ENCODE measurements at regions not wholly inside any gene's neighbourhood (a gene's known extent, or its start where the extent isn't known, plus 50 kb on each side); places are given as distances from the start of the nearest gene placed in this dataset.

DNA sequence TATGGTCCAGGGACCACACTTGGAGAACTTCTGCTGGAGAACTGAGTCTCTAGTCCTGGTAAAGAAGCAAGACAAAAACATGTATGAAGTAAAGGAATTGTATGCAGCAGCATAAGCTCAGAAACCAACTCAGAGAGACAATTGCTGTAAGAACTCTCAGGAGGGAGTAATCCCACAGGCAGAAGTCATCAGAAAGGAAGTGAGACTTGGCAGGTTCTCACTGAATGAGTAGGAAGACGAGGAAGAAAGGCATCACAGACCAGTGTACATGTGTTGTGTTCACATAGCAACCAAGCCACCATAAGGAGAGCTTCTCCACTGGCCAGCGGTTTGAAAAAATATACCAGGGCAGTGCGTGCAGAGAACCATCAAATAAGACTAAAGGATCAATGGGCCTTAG lies 57.9 kb upstream of the FST start:
- DNase-seq = no peak

GRCh38 chr5:53423724-53424123 lies 56.7 kb upstream of the FST start:
- DNase-seq = no peak

DNA sequence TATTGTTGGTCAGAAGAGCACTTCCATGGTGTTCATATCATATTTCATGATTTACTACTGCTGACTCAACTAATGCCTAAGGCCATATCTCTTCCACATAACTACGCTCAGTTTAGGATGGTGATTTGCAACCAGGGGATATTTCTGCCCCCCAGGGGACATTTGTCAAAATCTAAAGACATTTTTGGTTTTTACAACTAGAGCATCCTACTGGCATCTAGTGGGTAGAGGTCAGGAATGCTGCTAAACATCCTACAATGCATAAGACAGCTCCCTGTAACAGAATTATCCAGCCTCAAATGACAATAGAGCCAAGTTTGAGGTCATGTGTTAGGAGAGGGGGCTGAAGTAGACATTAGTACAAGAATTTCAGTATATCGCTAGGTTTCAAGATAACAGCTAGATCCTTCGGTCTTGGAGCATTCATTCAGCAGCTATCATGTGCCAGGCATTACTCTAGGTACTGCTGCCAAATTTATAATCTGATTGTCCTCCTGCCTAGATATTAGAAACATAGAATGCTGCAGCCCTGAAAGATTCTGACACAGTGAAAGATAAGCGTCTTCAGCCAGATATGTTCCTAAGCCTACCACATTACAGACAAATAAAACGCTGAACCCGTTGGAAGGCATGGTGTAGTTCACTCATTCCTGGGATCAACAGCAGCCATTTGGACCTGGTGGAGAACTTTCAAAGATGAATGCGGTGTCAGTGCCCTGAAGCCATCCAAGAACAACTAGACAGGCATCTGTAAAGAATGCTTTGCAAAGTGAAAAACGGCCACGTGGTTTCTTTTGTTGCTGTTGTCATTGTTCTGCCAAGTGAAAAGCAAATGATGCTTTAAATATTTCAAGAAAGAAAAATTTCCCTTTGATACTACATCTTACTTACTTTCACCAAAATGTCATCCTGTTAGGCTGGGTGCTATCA lies 55.5 kb upstream of the FST start:
- DNase-seq = no peak

DNA sequence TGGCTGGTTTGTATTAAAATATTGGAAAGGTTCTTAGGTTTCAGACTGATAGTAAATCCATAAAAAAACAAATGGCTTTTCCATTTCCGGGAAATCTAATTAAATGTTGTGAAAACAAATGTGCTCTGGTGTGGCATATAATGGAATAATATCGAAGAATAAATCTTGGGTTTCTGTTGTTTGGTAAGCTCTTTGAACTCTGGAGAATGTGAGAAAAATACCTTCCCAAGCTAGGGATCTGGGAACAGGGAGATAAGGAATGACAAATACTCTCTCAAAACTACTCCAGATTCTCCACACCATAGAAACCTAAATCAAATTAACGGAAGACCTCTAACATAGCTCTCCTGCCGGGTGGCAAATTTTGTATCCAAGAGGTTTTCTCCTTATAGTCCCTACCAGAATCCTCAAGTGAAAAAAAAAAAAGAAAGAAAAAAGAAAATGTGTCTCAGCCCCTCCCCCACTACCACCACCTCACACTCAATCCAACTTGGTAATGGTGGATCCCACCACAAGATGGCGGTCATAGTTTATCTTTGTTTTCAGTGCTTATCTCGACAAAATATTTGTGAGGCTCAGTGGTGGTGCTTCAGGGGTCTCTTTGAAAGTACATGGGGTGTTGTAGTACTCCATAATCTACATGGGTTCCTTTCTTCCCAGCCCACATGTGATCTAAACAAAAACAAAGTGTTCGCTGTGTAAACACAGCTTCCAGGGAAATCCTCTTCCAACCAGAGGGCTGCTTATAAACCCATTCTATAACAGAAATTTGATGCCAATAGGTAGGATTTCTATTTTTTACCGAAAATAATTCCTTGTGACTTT lies 54.5 kb upstream of the FST start:
- DNase-seq = peak; percentile 20 to 26

DNA sequence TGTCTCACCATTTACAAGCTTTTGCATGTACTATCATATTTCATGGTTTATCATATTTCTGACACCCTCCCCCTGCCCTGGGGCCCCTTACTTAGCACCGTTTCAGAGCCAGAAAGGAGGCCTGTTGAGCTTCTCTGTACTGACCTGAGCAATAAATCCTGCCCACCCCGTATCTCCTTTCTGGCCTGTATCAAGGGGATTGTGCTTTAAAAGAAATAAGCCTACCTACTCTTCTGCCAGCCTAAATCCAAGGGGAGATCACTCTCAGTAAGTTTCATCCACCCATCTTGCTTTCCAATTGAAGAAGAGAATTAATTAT lies 54.0 kb upstream of the FST start:
- DNase-seq = no peak

DNA sequence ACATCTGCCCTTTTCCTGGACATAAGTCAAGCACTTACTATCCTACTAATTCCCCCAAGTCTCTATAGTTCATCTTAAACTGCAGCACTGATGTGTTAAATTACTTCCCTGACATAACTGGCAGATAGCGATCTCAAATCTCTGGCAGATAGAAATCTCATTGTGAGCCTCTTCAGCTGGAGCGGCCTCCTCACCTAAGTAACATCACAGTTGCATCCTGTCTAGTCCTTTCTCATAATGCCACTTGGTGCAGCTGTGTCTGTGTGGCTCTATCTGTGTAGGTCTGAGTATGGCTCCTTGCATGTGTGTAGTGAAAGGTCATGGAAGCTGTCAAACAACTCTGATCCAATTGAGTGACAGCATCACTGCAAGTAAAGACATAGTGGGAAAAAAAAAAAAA lies 53.6 kb upstream of the FST start:
- no peak for DNase-seq

DNA sequence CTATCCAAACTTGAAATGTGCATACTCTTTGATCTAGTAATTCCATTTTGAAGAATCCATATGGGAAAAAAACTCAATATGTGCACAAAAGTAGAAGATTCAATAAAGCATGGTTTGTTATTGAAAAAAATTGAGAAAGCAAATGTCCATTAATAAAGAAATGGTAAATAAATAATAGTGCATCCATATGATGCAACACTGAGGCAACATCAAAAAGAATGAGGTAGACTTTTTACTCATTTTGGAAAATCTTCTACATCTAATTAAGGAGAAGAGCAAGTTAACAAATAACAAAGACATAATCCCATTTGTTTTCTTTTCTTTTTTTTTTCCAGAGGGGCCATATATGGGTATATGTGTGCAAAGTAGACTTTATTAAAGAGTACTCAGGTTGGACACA lies 52.5 kb upstream of the FST start:
- no peak for DNase-seq

- no peak for DNase-seq
These were observed 50.7 kb upstream of the FST start for GRCh38 chr5:53429706-53430105.

DNA sequence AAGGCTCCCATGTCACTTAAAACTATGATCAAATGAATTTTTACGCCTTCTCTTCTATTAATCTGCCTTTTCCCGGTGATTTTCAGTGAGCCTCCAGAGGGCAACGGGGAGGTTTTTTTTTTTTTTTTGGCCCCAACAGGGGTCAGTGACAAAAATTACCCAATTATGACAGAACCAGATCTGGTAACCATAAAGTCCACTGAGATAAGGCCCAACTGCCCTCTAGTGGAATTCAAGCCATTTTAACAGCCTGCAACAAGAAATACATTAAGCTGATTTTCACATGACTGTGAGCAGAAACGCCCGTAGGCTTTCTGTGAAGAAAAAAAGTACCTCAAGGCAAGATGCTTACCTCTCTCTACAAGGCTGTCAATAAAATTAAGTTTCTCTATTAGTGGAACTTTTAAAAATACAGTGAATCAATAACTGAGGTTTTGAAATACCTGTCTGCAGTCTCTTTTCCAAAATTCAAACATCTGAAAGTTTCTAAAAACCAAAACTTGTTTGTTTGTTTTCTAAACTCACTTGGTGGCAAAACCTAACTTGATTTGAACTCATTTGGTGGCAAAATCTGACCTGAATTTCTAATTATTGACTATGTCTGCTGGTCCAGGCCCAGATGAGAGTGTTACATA lies 49.7 kb upstream of the FST start:
- no peak for DNase-seq

Measured in NCI-H524 (cell line).